ENCODE measurements at regions not wholly inside any gene's neighbourhood (a gene's known extent, or its start where the extent isn't known, plus 50 kb on each side); places are given as distances from the start of the nearest gene placed in this dataset.
A peak's percentile ranks its signal among the peaks of the same experiment; 100 is the strongest.
"Not testable (repeated sequence)": the region's sequence is repeated elsewhere in the genome, so short reads cannot be mapped to it uniquely, and the experiment has no call there.

DNA sequence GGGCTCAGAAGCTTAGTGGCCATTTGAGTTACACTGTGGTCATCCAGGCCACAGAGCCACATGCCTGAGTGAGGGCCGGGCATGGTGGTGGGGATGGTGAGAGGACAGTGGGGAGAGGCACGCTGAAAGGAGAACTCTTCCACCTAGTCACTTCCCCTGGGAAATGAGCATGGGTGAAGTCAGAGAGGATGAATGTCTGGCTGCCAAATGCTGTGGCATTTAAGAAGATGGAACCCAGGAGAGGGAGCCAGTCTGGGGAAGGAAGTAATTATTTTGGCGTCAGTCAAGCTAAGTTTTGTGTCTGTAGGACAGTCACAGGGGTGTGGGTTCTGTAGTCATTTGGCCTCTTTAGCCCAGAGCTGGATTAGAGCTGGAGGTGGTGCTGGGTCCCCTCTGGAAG lies 86.0 kb upstream of the PODXL start:
- no peak for DNase-seq (ENCODE audit: low spot score)

GRCh38 chr7:131640686-131641085 lies 84.3 kb upstream of the PODXL start:
- DNase-seq (ENCODE audit: low spot score): no peak

GRCh38 chr7:131638641-131639430 lies 82.4 kb upstream of the PODXL start:
- DNase-seq (ENCODE audit: low spot score): no peak

DNA sequence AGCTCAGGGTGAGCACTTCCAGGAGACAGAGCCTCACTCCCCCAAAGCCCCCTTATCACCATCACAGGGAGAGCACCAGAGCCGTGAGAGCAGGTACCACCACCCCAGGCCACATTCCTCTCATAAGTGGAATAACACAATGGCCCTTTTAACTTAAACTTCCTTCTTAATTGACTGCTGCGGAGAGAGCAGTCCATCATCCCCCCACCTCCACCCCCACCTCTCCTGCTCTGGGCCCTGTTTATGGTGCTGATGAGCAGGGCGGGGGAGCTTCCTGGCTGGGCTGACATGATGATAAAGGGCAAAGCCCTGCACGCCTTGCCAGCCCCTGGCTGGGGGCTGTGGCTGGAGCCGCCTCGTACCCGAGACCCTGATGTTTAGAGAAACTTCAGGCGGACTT lies 81.4 kb upstream of the PODXL start:
- DNase-seq (ENCODE audit: low spot score): no peak

DNA sequence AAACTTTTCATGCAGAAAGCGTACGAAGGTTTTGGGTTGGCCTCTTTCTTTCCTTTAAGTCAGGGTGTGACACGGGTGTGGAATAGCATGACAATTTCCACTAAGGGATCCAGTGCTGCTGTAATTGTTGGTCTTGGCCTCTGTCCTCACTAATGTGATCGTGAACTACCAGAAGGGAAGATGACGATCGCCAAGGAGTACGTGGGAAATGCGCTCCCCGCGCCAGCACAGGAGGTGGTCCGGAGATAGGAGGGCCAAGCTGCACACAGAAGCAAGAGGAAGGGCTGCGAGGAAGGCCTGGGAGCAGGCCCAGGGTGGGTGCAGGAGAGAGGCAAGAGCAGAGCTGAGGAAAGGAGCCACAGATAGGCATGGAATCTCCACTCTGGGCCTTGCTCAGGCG lies 79.7 kb upstream of the PODXL start:
- no peak for DNase-seq (ENCODE audit: low spot score)

- DNase-seq (ENCODE audit: low spot score): not testable (repeated sequence)
Observed at GRCh38 chr7:131634197-131634596, 77.8 kb upstream of the PODXL start.

GRCh38 chr7:131633342-131633843 lies 77.0 kb upstream of the PODXL start:
- DNase-seq (ENCODE audit: low spot score): no peak

- no peak for DNase-seq (ENCODE audit: low spot score)
Observed at GRCh38 chr7:131630427-131630826, 74.0 kb upstream of the PODXL start.

DNA sequence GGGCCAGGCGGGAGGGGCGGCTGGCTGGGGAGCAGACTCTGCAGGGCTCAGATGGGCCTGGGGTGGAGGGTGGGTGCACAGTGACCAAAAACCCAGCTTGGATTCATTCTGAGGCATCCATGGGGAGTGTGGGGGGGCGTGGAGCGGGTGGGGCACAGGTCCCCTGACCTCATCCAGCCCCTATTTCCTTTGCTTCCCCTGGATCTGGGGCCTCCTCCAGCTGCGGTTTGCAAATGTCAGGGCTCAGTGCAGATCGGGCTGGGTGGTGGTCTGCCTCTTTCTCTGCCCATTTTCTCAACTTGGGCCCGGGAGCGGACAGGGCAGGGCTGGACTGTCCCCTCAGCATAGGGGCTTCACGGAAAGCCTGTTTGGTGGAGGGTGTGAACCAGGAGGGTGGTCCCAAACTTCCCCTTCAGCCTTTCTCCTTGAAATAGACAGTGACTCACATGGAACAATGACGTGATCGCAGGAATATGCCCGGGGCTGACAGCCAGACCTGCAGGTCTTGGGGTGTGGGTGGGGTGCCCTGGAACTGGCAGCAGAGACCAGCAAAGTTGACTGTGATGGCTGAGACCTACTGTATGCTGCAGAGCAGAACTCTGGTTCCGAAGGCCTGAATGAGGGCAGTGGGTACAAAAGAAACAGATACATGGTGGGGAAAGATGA lies 72.9 kb upstream of the PODXL start:
- no peak for DNase-seq (ENCODE audit: low spot score)

DNA sequence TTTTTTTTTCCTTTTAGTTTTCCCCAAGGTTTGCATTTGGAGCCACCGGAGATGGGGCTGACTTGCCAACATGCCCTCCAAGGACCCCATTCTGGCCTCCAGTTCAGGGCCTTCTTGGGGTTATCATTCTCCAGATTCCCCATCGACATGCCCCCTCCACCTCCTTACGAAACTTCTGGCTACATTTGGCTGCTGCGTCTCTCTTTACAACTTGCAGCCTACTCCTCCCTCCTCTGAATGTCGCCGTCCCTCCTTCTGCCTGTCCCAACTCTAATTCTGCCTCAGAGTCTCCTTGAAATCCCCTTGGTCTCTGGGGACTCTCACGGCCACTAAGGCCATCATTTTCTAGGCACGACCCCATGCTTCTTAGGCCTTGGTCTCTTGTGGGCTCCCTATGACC lies 72.2 kb upstream of the PODXL start:
- no peak for DNase-seq (ENCODE audit: low spot score)

- no peak for DNase-seq (ENCODE audit: low spot score)
Observed at GRCh38 chr7:131627735-131628190, 71.3 kb upstream of the PODXL start.

DNA sequence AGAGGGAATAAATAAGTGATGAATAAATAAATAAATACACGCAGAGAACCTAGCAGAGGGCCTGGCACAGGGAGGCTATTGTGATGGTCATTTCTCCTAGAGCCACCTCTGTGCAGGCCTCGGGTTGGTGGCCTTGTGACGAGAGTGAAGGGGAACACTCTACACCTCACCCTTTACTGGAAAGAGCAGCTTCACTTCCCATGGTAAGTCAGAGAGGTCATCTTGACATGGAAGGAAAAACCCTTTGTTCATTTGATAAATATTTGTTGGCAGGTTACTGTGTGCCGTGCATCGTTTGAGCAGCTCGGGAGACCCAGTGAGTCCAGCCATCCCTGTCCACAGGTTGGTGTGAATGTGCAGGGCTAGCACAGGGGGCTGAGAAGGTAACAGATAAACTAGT lies 70.2 kb upstream of the PODXL start:
- no peak for DNase-seq (ENCODE audit: low spot score)

- DNase-seq (ENCODE audit: low spot score): peak; percentile 40
Observed at GRCh38 chr7:131625817-131626372, 69.5 kb upstream of the PODXL start.

GRCh38 chr7:131625345-131625744 lies 68.9 kb upstream of the PODXL start:
- not testable (repeated sequence) for DNase-seq (ENCODE audit: low spot score)

- DNase-seq (ENCODE audit: low spot score): no peak
Observed at GRCh38 chr7:131624536-131624935, 68.1 kb upstream of the PODXL start.

GRCh38 chr7:131623154-131623553 lies 66.7 kb upstream of the PODXL start:
- no peak for DNase-seq (ENCODE audit: low spot score)

DNA sequence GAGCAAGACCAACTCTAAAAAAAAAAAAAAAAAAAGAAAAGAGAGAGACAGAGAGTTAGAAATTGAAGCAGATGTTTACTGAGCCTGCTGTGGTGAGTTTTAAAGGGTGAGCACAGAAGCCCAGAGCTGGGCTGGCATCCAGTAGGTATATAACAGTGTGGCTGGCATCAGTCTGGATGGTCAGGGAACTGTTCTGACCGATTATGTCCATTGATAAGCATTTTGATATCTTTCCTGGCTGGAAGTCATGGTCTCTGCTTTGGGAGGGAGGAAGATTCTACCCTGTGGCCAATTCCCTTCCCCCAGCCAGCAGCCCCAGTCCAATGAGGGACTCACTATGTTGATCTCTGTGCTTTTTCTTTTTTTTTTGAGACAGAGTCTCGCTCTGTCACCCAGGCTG lies 65.2 kb upstream of the PODXL start:
- DNase-seq (ENCODE audit: low spot score): no peak

DNA sequence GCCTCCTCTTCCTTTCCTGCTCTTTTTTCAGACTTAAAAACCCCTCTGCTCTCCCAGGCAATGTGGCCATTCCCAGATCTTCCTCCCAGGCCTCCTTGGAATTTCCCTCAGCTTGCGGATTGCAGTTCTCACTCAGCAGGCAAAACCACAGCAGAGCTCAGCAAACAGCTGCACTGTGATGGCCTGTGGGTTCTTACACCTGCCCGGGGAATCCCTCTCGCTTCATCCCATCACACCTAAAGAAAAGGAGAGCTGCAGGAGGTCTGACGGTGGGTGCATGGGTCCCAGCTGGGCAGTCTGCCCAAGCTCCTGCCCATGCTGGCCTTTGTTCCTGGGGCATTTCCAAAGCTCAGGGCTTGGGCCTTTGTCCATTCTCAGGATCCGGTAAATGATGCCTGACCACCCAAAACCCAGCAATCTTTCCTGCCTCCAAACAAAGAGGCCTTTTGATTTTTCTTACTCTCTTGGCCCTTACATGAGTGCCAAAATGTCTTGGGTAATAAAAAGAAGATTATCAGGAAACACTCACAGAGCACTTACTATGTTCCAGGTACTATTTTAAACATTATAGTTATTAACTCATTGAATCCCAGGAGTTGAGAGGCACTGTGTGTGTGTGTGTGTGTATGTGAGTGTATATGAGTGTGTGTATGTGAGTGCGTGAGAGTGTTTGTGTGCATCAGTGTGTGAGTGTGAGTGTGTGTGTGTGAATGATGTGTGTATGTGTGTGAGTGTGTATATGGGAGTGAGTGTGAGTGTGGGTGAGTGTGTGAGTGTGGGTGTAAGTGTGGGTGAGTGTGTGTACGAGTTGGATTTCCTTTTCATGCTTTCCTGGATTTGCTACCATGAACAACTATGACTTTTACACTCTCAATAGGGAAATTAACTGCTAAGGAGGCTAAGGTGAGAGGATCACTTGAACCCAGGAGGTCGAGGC lies 64.5 kb upstream of the PODXL start:
- DNase-seq (ENCODE audit: low spot score): no peak

DNA sequence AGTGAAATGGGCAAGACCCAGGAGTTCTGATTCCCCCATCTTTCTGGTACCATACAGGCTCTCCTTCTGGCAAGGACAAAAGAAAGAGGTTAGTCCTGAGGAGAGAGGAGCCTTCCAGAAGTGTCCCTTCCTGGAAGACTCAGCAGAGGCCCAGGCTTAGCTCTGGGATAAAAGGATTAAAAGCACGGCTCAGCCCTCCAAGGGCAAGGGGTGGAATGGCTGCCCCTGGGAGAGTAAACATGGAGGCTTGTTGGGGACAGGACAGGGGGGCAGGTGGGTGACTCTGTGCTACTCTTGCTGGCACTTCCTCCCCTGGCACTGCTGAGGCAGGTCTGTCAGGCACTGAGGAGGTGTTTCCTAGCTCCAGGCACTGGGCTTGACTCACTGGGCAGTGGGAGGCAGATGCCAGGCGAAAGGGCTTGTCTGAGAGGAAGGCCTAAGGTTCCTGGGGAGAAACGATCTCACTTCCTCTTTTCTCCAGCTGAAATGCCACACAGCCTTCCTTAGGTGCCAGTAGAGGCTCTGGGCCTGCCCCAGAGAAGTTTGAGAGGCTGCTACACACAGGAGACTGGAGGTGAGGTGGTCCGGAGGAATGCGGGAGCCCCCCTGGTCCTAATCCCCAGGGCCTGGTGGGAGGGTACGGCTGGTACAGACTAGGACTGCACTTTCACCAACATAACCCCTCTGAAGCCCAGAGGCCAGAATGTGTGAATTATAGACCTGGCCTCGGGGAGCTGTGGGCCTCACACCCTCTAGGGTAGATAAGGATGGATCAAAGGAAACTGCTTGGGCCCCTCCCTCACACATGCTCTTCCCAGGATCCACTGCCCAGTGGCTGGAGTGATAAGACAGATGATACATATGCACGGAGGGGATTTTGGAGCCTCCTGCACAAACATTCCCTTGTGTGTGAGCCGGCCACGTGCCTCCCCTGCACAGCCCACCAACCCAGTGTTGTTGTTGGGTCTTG lies 63.2 kb upstream of the PODXL start:
- DNase-seq (ENCODE audit: low spot score): no peak

DNA sequence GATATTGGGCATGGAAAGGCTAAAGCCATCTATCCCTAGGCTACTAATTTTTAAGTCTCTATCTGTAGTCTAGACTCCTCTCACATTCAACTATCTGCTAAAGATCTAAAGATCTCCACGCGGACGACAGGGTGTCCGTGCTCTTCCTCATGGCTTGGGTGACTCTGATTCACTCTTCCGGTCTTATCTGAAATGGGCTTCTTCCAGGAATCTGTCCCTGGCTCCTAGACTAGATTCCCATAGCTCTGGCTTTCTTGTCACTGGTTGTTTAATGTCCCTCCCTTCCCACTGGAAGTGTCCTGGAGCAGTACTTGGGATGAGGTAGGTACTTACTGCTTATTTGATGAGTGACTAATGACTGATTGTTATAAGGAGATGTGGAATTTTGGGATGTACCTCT lies 62.0 kb upstream of the PODXL start:
- no peak for DNase-seq (ENCODE audit: low spot score)
